Natural killer cell (primary cell): ENCODE measurements at regions not wholly inside any gene's neighbourhood (a gene's known extent, or its start where the extent isn't known, plus 50 kb on each side); places are given as distances from the start of the nearest gene placed in this dataset.

ENCODE experiments used
- ATAC-seq, 3 donors: fragments of 150-1000 bp in 2 of 3; fragments of 200-7000 bp in 1 of 3; cut with Tn5 transposase; 1 replicate in 1 of 3; 2 replicates in 2 of 3; pipeline ENCODE4 v1.10.0; 2021; ENCODE audit warnings: mild to moderate bottlenecking in 2 of 3, moderate library complexity in 2 of 3
- DNase-seq, 2 donors: peaks; one replicate each; pipeline versions ENCODE4 v3.0.0 to v3.0.0-alpha.2; 2013 to 2021; ENCODE audit warnings: mixed read lengths in 1 of 2
- H3K27ac ChIP-seq: one replicate; pipeline ENCODE4 v1.5.1; 2013; ENCODE audit warnings: mild to moderate bottlenecking, low read length
- H3K27me3 ChIP-seq: one replicate; pipeline ENCODE4 v1.6.1; 2013; ENCODE audit warnings: low read length; ENCODE audit not compliant: control insufficient read depth, insufficient read depth
- H3K36me3 ChIP-seq: one replicate; pipeline ENCODE4 v1.6.1; 2013; ENCODE audit warnings: low read length; ENCODE audit not compliant: control insufficient read depth, insufficient read depth
- H3K4me1 ChIP-seq: one replicate; pipeline ENCODE4 v1.6.1; 2013; ENCODE audit warnings: low read length; ENCODE audit not compliant: control insufficient read depth, insufficient read depth
- H3K4me3 ChIP-seq: one replicate; pipeline ENCODE4 v1.5.1; 2013; ENCODE audit warnings: low read length
- H3K9me3 ChIP-seq: one replicate; pipeline ENCODE4 v1.6.1; 2013; ENCODE audit warnings: low read length; ENCODE audit not compliant: control insufficient read depth, insufficient read depth
- H3K27ac Mint-ChIP-seq, 2 donors: one replicate each; pipeline ENCODE4 v1.8.0; 2022; ENCODE audit warnings: mild to moderate bottlenecking in 2 of 2, mixed read lengths in 2 of 2, moderate library complexity in 1 of 2
- H3K27me3 Mint-ChIP-seq, 2 donors: one replicate each; pipeline ENCODE4 v1.8.0; 2022; ENCODE audit warnings: low read depth in 2 of 2, mixed read lengths in 2 of 2
- H3K36me3 Mint-ChIP-seq: one replicate; pipeline ENCODE4 v1.8.0; 2022; ENCODE audit warnings: mixed read lengths
- H3K4me1 Mint-ChIP-seq, 2 donors: one replicate each; pipeline ENCODE4 v1.8.0; 2022; ENCODE audit warnings: mixed read lengths in 2 of 2
- H3K4me3 Mint-ChIP-seq: one replicate; pipeline ENCODE4 v1.8.0; 2022; ENCODE audit warnings: mild to moderate bottlenecking, moderate library complexity, mixed read lengths
- H3K9me3 Mint-ChIP-seq, 2 donors: one replicate each; pipeline ENCODE4 v1.8.0; 2022; ENCODE audit warnings: mixed read lengths in 2 of 2
- CTCF ChIP-seq: fragments of 200-600 bp; IDR thresholded peaks from one replicate; pipeline ENCODE4 v1.8.0; 2022; ENCODE audit warnings: antibody characterized with exemption
- WGBS: methylation state at CpG from one replicate; pipeline ENCODE4 v1.1.7; 2013; ENCODE audit warnings: missing lambda C conversion rate; ENCODE audit not compliant: insufficient coverage; 5-methylcytosine and 5-hydroxymethylcytosine counted together
- intact Hi-C: fragments of 100-400 bp; cut with micrococcal nuclease; formaldehyde crosslinking; loops from one replicate; pipeline ENCODE4 v1.14.2; 2022

- WGBS = no CpG with 5 or more reads among the region's 1 CpG
- H3K36me3 Mint-ChIP-seq = peaks cover 12% of the 10 kb centered on the region
- peaks cover 20 to 21% of the 10 kb centered on the region in 2 donors for H3K9me3 Mint-ChIP-seq
- no peaks in the 10 kb centered on the region for H3K27me3 Mint-ChIP-seq
- Histone ChIP-seq H3K4me3 (no peak overlapping the region), H3K27ac (no peak overlapping the region), H3K36me3 (no peaks in the 10 kb centered on the region), H3K27me3 (no peaks in the 10 kb centered on the region), H3K4me1 (no peaks in the 10 kb centered on the region), H3K9me3 (no peaks in the 10 kb centered on the region)
- no peak overlapping the region for H3K27ac Mint-ChIP-seq
- ATAC-seq (no peak), DNase-seq (no peak)
- no peak for TF ChIP-seq CTCF
- H3K4me3 Mint-ChIP-seq = no peak overlapping the region
- intact Hi-C loops = no loop called here
- no peaks in the 10 kb centered on the region for H3K4me1 Mint-ChIP-seq
Measured at GRCh38 chr4:59983852-59984251, 1216.3 kb upstream of the ADGRL3 start.

GRCh38 chr4:59987289-59987688 lies 1212.8 kb upstream of the ADGRL3 start:
- Histone ChIP-seq H3K4me1 (no peaks in the 10 kb centered on the region), H3K9me3 (no peaks in the 10 kb centered on the region), H3K4me3 (no peak overlapping the region), H3K27ac (no peak overlapping the region), H3K27me3 (no peaks in the 10 kb centered on the region), H3K36me3 (no peaks in the 10 kb centered on the region)
- Mint-ChIP-seq H3K4me3 (no peak overlapping the region), H3K36me3 (no peaks in the 10 kb centered on the region), H3K4me1 (no peaks in the 10 kb centered on the region), H3K27ac (no peak overlapping the region), H3K27me3 (no peaks in the 10 kb centered on the region), H3K9me3 (peaks cover 8% of the 10 kb centered on the region in 2 donors)
- no peak for ATAC-seq
- intact Hi-C loops = no loop called here
- no peak for TF ChIP-seq CTCF
- no peak for DNase-seq
- WGBS = 94% methylated on average over 1 of the region's 1 CpG

GRCh38 chr4:59994118-59994517 lies 1206.0 kb upstream of the ADGRL3 start:
- no peak for TF ChIP-seq CTCF
- intact Hi-C loops = no loop called here
- H3K27ac Mint-ChIP-seq = no peak overlapping the region
- Histone ChIP-seq H3K4me1 (no peaks in the 10 kb centered on the region), H3K4me3 (no peak overlapping the region), H3K9me3 (peaks cover 9% of the 10 kb centered on the region), H3K36me3 (no peaks in the 10 kb centered on the region), H3K27ac (no peak overlapping the region), H3K27me3 (no peaks in the 10 kb centered on the region)
- no peak for DNase-seq
- 83% methylated on average over 1 of the region's 1 CpG for WGBS
- H3K9me3 Mint-ChIP-seq = peaks cover 8 to 17% of the 10 kb centered on the region in 2 donors
- H3K4me3 Mint-ChIP-seq = no peak overlapping the region
- H3K4me1 Mint-ChIP-seq = no peaks in the 10 kb centered on the region
- no peaks in the 10 kb centered on the region for H3K27me3 Mint-ChIP-seq
- H3K36me3 Mint-ChIP-seq = no peaks in the 10 kb centered on the region
- no peak for ATAC-seq

- H3K36me3 Mint-ChIP-seq = peaks cover 19% of the 10 kb centered on the region
- no peaks in the 10 kb centered on the region for H3K4me1 Mint-ChIP-seq
- no peak overlapping the region for H3K27ac Mint-ChIP-seq
- intact Hi-C loops = no loop called here
- Histone ChIP-seq H3K4me1 (no peaks in the 10 kb centered on the region), H3K27ac (no peak overlapping the region), H3K27me3 (no peaks in the 10 kb centered on the region), H3K4me3 (no peak overlapping the region), H3K9me3 (no peaks in the 10 kb centered on the region), H3K36me3 (no peaks in the 10 kb centered on the region)
- ATAC-seq (no peak), DNase-seq (no peak)
- WGBS = 90% methylated on average over 2 of the region's 3 CpGs
- H3K4me3 Mint-ChIP-seq = no peak overlapping the region
- no peaks in the 10 kb centered on the region for H3K27me3 Mint-ChIP-seq
- TF ChIP-seq CTCF = no peak
- H3K9me3 Mint-ChIP-seq = peaks cover 15 to 25% of the 10 kb centered on the region in 2 donors
Measured at GRCh38 chr4:60002603-60003337, 1197.4 kb upstream of the ADGRL3 start.
